Hepatocyte (in vitro differentiated cells): ENCODE measurements at regions not wholly inside any gene's neighbourhood (a gene's known extent, or its start where the extent isn't known, plus 50 kb on each side); places are given as distances from the start of the nearest gene placed in this dataset.
"Not testable (repeated sequence)": the region's sequence is repeated elsewhere in the genome, so short reads cannot be mapped to it uniquely, and the experiment has no call there.

Experiments used
- DNase-seq: peaks from one replicate; pipeline ENCODE4 v3.0.0-alpha.2; 2016; ENCODE audit warnings: low spot score
- H2AFZ ChIP-seq: fragments of 200-600 bp; sonication (generic); 2 replicates; pipeline ENCODE4 v1.6.0; 2016; ENCODE audit warnings: antibody characterized with exemption, mild to moderate bottlenecking
- H3K27ac ChIP-seq: fragments of 200-600 bp; sonication (generic); 2 replicates; pipeline ENCODE4 v1.5.1; 2016; ENCODE audit warnings: mild to moderate bottlenecking
- H3K27me3 ChIP-seq: fragments of 200-600 bp; sonication (generic); 2 replicates; pipeline ENCODE4 v1.6.1; 2016
- H3K36me3 ChIP-seq: fragments of 200-600 bp; sonication (generic); replicated peaks from 2 replicates; pipeline ENCODE4 v1.5.1; 2016; ENCODE audit warnings: low read depth; ENCODE audit not compliant: insufficient read depth
- H3K4me1 ChIP-seq: fragments of 200-600 bp; sonication (generic); 2 replicates; pipeline ENCODE4 v1.5.1; 2016; ENCODE audit warnings: mild to moderate bottlenecking, moderate library complexity; ENCODE audit not compliant: insufficient read depth
- H3K4me2 ChIP-seq: fragments of 200-600 bp; sonication (generic); 2 replicates; pipeline ENCODE4 v1.6.0; 2016
- H3K4me3 ChIP-seq: fragments of 200-600 bp; sonication (generic); 2 replicates; pipeline ENCODE4 v1.5.1; 2016; ENCODE audit warnings: mild to moderate bottlenecking
- H3K79me2 ChIP-seq: fragments of 200-600 bp; sonication (generic); 2 replicates; pipeline ENCODE4 v1.6.0; 2017; ENCODE audit warnings: mild to moderate bottlenecking
- H3K9me2 ChIP-seq: fragments of 200-600 bp; sonication (generic); replicated peaks from 2 replicates; pipeline ENCODE4 v1.6.0; 2017; ENCODE audit warnings: mild to moderate bottlenecking; ENCODE audit not compliant: insufficient read depth
- H3K9me3 ChIP-seq: fragments of 200-600 bp; sonication (generic); 2 replicates; pipeline ENCODE4 v1.5.1; 2016; ENCODE audit warnings: low read depth, mild to moderate bottlenecking
- H4K20me1 ChIP-seq: fragments of 200-600 bp; sonication (generic); 2 replicates; pipeline ENCODE4 v1.6.0; 2016; ENCODE audit warnings: mild to moderate bottlenecking; ENCODE audit not compliant: insufficient read depth, poor library complexity, severe bottlenecking
- CTCF ChIP-seq: fragments of 200-600 bp; sonication (generic); IDR thresholded peaks from 2 replicates; pipeline ENCODE4 v1.5.1; 2016; ENCODE audit warnings: antibody characterized with exemption, mild to moderate bottlenecking; ENCODE audit not compliant: poor library complexity
- EZH2 ChIP-seq: fragments of 200-600 bp; sonication (generic); IDR thresholded peaks from 2 replicates; pipeline ENCODE4 v1.6.1; 2016; ENCODE audit warnings: antibody characterized with exemption, mild to moderate bottlenecking, borderline replicate concordance
- EZH2phosphoT487 ChIP-seq: fragments of 200-600 bp; sonication (generic); IDR thresholded peaks from one replicate; pipeline ENCODE4 v1.6.1; 2018; ENCODE audit warnings: antibody characterized with exemption, mild to moderate bottlenecking, low read depth, moderate library complexity; ENCODE audit not compliant: unreplicated experiment, severe bottlenecking
- WGBS: methylation state at CpG from one replicate; pipeline ENCODE4 v1.1.6; 2016; ENCODE audit warnings: low lambda C conversion rate; ENCODE audit errors: missing lambda C conversion rate; 5-methylcytosine and 5-hydroxymethylcytosine counted together

DNA sequence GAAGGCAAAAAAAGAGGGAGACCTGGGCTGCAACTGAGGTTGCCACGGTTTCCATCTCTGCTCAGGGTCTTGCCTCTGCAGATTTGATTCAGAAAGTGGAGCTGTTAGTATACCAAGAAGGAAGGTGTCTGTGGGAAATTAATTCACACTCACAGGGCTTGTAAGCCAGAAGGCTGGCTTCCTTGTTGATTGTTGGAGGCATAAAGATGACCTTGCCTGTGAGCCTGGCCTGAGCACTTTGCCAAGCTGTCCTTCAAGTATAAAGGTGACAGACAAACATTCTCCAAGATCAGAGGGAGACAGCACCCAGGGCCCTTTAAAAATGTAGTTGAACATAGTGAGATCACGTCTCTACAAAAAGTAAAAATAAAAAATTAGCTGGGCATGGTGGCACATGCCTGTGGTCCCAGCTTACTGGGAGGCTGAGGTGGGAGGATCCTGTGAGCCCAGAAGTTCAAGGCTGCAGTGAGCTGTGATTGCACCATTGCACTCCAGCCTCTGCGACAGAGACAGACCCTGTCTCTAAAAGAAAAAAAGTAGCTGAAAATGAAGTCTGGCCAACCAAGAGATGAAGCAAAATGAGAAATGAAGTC lies 91.2 kb upstream of the UXS1 start:
- Histone ChIP-seq H3K9me2 (no peaks in the 10 kb centered on the region), H3K9me3 (no peaks in the 10 kb centered on the region), H4K20me1 (no peaks in the 10 kb centered on the region), H2AFZ (no peak overlapping the region), H3K27me3 (no peaks in the 10 kb centered on the region), H3K4me2 (no peak overlapping the region), H3K79me2 (no peaks in the 10 kb centered on the region), H3K4me3 (no peak overlapping the region), H3K36me3 (no peaks in the 10 kb centered on the region), H3K4me1 (no peaks in the 10 kb centered on the region), H3K27ac (no peak overlapping the region)
- TF ChIP-seq EZH2 (no peak), CTCF (no peak), EZH2phosphoT487 (no peak)
- WGBS = 90% methylated on average over 3 of the region's 3 CpGs
- DNase-seq = no peak

GRCh38 chr2:106284691-106285202 lies 90.6 kb upstream of the UXS1 start:
- WGBS = 75% methylated on average over 14 of the region's 14 CpGs
- Histone ChIP-seq H3K4me1 (no peaks in the 10 kb centered on the region), H3K27ac (no peak overlapping the region), H3K4me3 (no peak overlapping the region), H3K9me2 (no peaks in the 10 kb centered on the region), H3K79me2 (no peaks in the 10 kb centered on the region), H4K20me1 (no peaks in the 10 kb centered on the region), H3K27me3 (no peaks in the 10 kb centered on the region), H3K4me2 (no peak overlapping the region), H2AFZ (no peak overlapping the region), H3K36me3 (no peaks in the 10 kb centered on the region), H3K9me3 (no peaks in the 10 kb centered on the region)
- DNase-seq = no peak
- TF ChIP-seq EZH2phosphoT487 (no peak), CTCF (no peak), EZH2 (no peak)

- no peak overlapping the region for H3K4me3 ChIP-seq
- no peaks in the 10 kb centered on the region for H3K27me3 ChIP-seq
- no peaks in the 10 kb centered on the region for H3K9me2 ChIP-seq
- 50% methylated on average over 5 of the region's 5 CpGs for WGBS
- no peak for DNase-seq
- H3K79me2 ChIP-seq = no peaks in the 10 kb centered on the region
- no peak overlapping the region for H2AFZ ChIP-seq
- H3K9me3 ChIP-seq = no peaks in the 10 kb centered on the region
- no peaks in the 10 kb centered on the region for H4K20me1 ChIP-seq
- no peaks in the 10 kb centered on the region for H3K4me1 ChIP-seq
- H3K36me3 ChIP-seq = no peaks in the 10 kb centered on the region
- TF ChIP-seq EZH2 = no peak
- H3K4me2 ChIP-seq = no peak overlapping the region
- H3K27ac ChIP-seq = no peak overlapping the region
These were observed 90.2 kb upstream of the UXS1 start for GRCh38 chr2:106284255-106284654.

- H4K20me1 ChIP-seq, H2AFZ ChIP-seq, H3K27ac ChIP-seq, H3K27me3 ChIP-seq, H3K36me3 ChIP-seq, H3K4me2 ChIP-seq, H3K9me3 ChIP-seq, H3K79me2 ChIP-seq, H3K4me1 ChIP-seq, H3K9me2 ChIP-seq, DNase-seq, H3K4me3 ChIP-seq: not testable (repeated sequence)
- WGBS = 36% methylated on average over 8 of the region's 9 CpGs
These were observed 89.4 kb upstream of the UXS1 start for GRCh38 chr2:106283228-106284152.
